Neural progenitor cell (in vitro differentiated cells): ENCODE measurements at regions not wholly inside any gene's neighbourhood (a gene's known extent, or its start where the extent isn't known, plus 50 kb on each side); places are given as distances from the start of the nearest gene placed in this dataset.

Experiments
- DNase-seq: peaks from one replicate; pipeline ENCODE4 v3.0.0-alpha.2; 2016; ENCODE audit warnings: low spot score
- H2AFZ ChIP-seq: fragments of 200-600 bp; sonication (generic); replicated peaks from 2 replicates; pipeline ENCODE4 v1.6.1; 2016; ENCODE audit warnings: antibody characterized with exemption
- H3F3A ChIP-seq: fragments of 200-600 bp; sonication (generic); 2 replicates; pipeline ENCODE4 v1.6.1; 2016; ENCODE audit warnings: antibody characterized with exemption, low read depth
- H3K27ac ChIP-seq: fragments of 200-600 bp; sonication (generic); 2 replicates; pipeline ENCODE4 v1.5.1; 2016; ENCODE audit warnings: mild to moderate bottlenecking
- H3K27me3 ChIP-seq: fragments of 200-600 bp; sonication (generic); 2 replicates; pipeline ENCODE4 v1.6.1; 2016; ENCODE audit warnings: mild to moderate bottlenecking, moderate library complexity
- H3K36me3 ChIP-seq: fragments of 200-600 bp; sonication (generic); 2 replicates; pipeline ENCODE4 v1.5.1; 2016
- H3K4me1 ChIP-seq: fragments of 200-600 bp; sonication (generic); 2 replicates; pipeline ENCODE4 v1.6.1; 2016; ENCODE audit warnings: mixed run types
- H3K4me2 ChIP-seq: fragments of 200-600 bp; sonication (generic); 2 replicates; pipeline ENCODE4 v1.6.1; 2016
- H3K4me3 ChIP-seq: fragments of 200-600 bp; sonication (generic); 2 replicates; pipeline ENCODE4 v1.5.1; 2016
- H3K79me2 ChIP-seq: fragments of 200-600 bp; sonication (generic); 2 replicates; pipeline ENCODE4 v1.6.1; 2016; ENCODE audit warnings: low read depth
- H3K9ac ChIP-seq: fragments of 200-600 bp; sonication (generic); 2 replicates; pipeline ENCODE4 v1.6.1; 2016
- H3K9me3 ChIP-seq: fragments of 200-600 bp; sonication (generic); 2 replicates; pipeline ENCODE4 v1.5.1; 2016; ENCODE audit warnings: low read depth
- H4K20me1 ChIP-seq: fragments of 200-600 bp; sonication (generic); 2 replicates; pipeline ENCODE4 v1.6.1; 2016; ENCODE audit warnings: low read depth
- H3K27ac Mint-ChIP-seq: 3 replicates; pipeline ENCODE4 v1.8.0; 2021; ENCODE audit warnings: mixed read lengths
- H3K27me3 Mint-ChIP-seq: 2 replicates; pipeline ENCODE4 v1.8.0; 2022; ENCODE audit warnings: low read depth, mild to moderate bottlenecking, inconsistent platforms, moderate library complexity, mixed read lengths; ENCODE audit not compliant: insufficient read depth
- H3K36me3 Mint-ChIP-seq: 3 replicates; pipeline ENCODE4 v1.8.0; 2021; ENCODE audit warnings: mixed read lengths
- H3K4me1 Mint-ChIP-seq: 3 replicates; pipeline ENCODE4 v1.8.0; 2021; ENCODE audit warnings: mixed read lengths
- H3K4me3 Mint-ChIP-seq: 3 replicates; pipeline ENCODE4 v1.8.0; 2021; ENCODE audit warnings: mild to moderate bottlenecking, moderate library complexity, mixed read lengths
- H3K9me3 Mint-ChIP-seq: 3 replicates; pipeline ENCODE4 v1.8.0; 2020; ENCODE audit warnings: mixed read lengths
- EZH2 ChIP-seq: fragments of 200-600 bp; sonication (generic); IDR thresholded peaks from 2 replicates; pipeline ENCODE4 v1.6.1; 2017; ENCODE audit warnings: antibody characterized with exemption, mild to moderate bottlenecking, moderate library complexity
- EZH2phosphoT487 ChIP-seq: fragments of 200-600 bp; sonication (generic); IDR thresholded peaks from 2 replicates; pipeline ENCODE4 v1.6.1; 2017; ENCODE audit warnings: antibody characterized with exemption
- TF ChIP-seq, protein P1 (sequence below): fragments of 200-600 bp; sonication (generic); IDR thresholded peaks from 2 replicates; pipeline ENCODE4 v1.5.1; 2017; ENCODE audit warnings: antibody characterized with exemption, mild to moderate bottlenecking

DNA sequence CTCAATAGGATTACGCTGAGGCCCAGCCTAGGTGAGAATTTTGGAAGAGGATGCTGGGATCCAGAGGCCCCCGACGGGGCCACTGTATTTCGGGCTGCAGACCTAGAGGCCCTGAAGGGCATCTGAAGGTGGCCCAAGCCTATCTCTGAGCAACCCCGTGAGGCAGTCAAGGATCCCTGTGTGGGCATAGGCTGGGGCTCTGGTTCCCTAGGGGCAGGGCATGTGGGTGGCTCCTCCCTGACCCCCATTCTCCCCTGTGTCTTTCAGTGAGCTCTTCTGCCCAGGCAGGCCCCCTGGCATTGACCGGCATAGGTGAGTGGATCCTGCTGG is 216.0 kb downstream of the SNRPN start:
- Histone ChIP-seq H3K9ac (no peak overlapping the region), H3K27ac (no peak overlapping the region), H4K20me1 (no peaks in the 10 kb centered on the region), H3K79me2 (no peaks in the 10 kb centered on the region), H3K4me3 (no peak overlapping the region), H2AFZ (no peak overlapping the region), H3K4me2 (no peak overlapping the region), H3K4me1 (no peaks in the 10 kb centered on the region), H3K9me3 (no peaks in the 10 kb centered on the region), H3K27me3 (no peaks in the 10 kb centered on the region), H3K36me3 (no peaks in the 10 kb centered on the region), H3F3A (no peaks in the 10 kb centered on the region)
- no peak for DNase-seq
- Mint-ChIP-seq H3K4me3 (no peak overlapping the region), H3K9me3 (peaks cover 30% of the 10 kb centered on the region), H3K36me3 (peaks cover 2% of the 10 kb centered on the region), H3K27me3 (peaks cover 14% of the 10 kb centered on the region), H3K27ac (no peak overlapping the region), H3K4me1 (no peaks in the 10 kb centered on the region)
- TF ChIP-seq, protein P1, sequence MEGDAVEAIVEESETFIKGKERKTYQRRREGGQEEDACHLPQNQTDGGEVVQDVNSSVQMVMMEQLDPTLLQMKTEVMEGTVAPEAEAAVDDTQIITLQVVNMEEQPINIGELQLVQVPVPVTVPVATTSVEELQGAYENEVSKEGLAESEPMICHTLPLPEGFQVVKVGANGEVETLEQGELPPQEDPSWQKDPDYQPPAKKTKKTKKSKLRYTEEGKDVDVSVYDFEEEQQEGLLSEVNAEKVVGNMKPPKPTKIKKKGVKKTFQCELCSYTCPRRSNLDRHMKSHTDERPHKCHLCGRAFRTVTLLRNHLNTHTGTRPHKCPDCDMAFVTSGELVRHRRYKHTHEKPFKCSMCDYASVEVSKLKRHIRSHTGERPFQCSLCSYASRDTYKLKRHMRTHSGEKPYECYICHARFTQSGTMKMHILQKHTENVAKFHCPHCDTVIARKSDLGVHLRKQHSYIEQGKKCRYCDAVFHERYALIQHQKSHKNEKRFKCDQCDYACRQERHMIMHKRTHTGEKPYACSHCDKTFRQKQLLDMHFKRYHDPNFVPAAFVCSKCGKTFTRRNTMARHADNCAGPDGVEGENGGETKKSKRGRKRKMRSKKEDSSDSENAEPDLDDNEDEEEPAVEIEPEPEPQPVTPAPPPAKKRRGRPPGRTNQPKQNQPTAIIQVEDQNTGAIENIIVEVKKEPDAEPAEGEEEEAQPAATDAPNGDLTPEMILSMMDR, result no peak
- TF ChIP-seq EZH2, result no peak
- no peak for TF ChIP-seq EZH2phosphoT487

- H3K9ac ChIP-seq, result no peak overlapping the region
- peaks cover 14% of the 10 kb centered on the region for H3K27me3 Mint-ChIP-seq
- no peaks in the 10 kb centered on the region for H3K9me3 ChIP-seq
- no peak overlapping the region for H3K4me3 Mint-ChIP-seq
- no peak overlapping the region for H3K4me3 ChIP-seq
- no peak for DNase-seq
- H4K20me1 ChIP-seq, result no peaks in the 10 kb centered on the region
- H2AFZ ChIP-seq, result no peak overlapping the region
- TF ChIP-seq, protein P1, result no peak
- TF ChIP-seq EZH2 (no peak), EZH2phosphoT487 (no peak)
- H3K4me1 ChIP-seq, result no peaks in the 10 kb centered on the region
- no peaks in the 10 kb centered on the region for H3K79me2 ChIP-seq
- H3K27ac ChIP-seq, result no peak overlapping the region
- no peaks in the 10 kb centered on the region for H3K27me3 ChIP-seq
- H3K27ac Mint-ChIP-seq, result no peak overlapping the region
- no peaks in the 10 kb centered on the region for H3K36me3 ChIP-seq
- H3K9me3 Mint-ChIP-seq, result peaks cover 33% of the 10 kb centered on the region
- H3K4me1 Mint-ChIP-seq, result no peaks in the 10 kb centered on the region
- H3K36me3 Mint-ChIP-seq, result peaks cover 2% of the 10 kb centered on the region
- no peak overlapping the region for H3K4me2 ChIP-seq
- H3F3A ChIP-seq, result no peaks in the 10 kb centered on the region
Measured at GRCh38 chr15:25171111-25171811, 216.5 kb downstream of the SNRPN start.

GRCh38 chr15:25171856-25172687 is 217.3 kb downstream of the SNRPN start:
- Histone ChIP-seq H3K4me3 (no peak overlapping the region), H4K20me1 (no peaks in the 10 kb centered on the region), H3K27ac (no peak overlapping the region), H3K79me2 (no peaks in the 10 kb centered on the region), H3K9me3 (no peaks in the 10 kb centered on the region), H2AFZ (no peak overlapping the region), H3K36me3 (no peaks in the 10 kb centered on the region), H3K4me1 (no peaks in the 10 kb centered on the region), H3K9ac (no peak overlapping the region), H3F3A (no peaks in the 10 kb centered on the region), H3K4me2 (no peak overlapping the region), H3K27me3 (no peaks in the 10 kb centered on the region)
- peaks cover 2% of the 10 kb centered on the region for H3K36me3 Mint-ChIP-seq
- peaks cover 38% of the 10 kb centered on the region for H3K9me3 Mint-ChIP-seq
- H3K27me3 Mint-ChIP-seq, result peaks cover 14% of the 10 kb centered on the region
- TF ChIP-seq EZH2, result no peak
- no peak for TF ChIP-seq EZH2phosphoT487
- TF ChIP-seq, protein P1, result no peak
- H3K27ac Mint-ChIP-seq, result no peak overlapping the region
- no peak for DNase-seq
- no peak overlapping the region for H3K4me3 Mint-ChIP-seq
- H3K4me1 Mint-ChIP-seq, result no peaks in the 10 kb centered on the region
